Gastrocnemius medialis (tissue), 4 donors: ENCODE measurements at regions not wholly inside any gene's neighbourhood (a gene's known extent, or its start where the extent isn't known, plus 50 kb on each side); places are given as distances from the start of the nearest gene placed in this dataset.

Source experiments
- CTCF ChIP-seq, 5 experiments: fragments of 450-650 bp in 3 of 5; fragments of 200-600 bp in 2 of 5; sonication (generic) in 2 of 5; IDR thresholded peaks in 4 of 5; conservative IDR thresholded peaks in 1 of 5; 1 replicate in 4 of 5; 2 replicates in 1 of 5; pipeline ENCODE4 v1.5.1; 2016 to 2019; ENCODE audit warnings: antibody characterized with exemption in 5 of 5, mild to moderate bottlenecking in 3 of 5, moderate library complexity in 3 of 5
- POLR2A ChIP-seq, 2 donors: fragments of 450-650 bp; IDR thresholded peaks; one replicate each; pipeline ENCODE4 v1.6.1; 2017; ENCODE audit warnings: antibody characterized with exemption in 2 of 2, mild to moderate bottlenecking in 2 of 2, moderate library complexity in 2 of 2

GRCh38 chr7:33725111-33726025 is 180.0 kb upstream of the BMPER start:
- TF ChIP-seq CTCF (IDR thresholded peaks at IDR 0.05 in 4 of 5, conservative IDR thresholded peaks at IDR 0.05 in 1 of 5) (no peak), POLR2A (IDR thresholded peaks at IDR 0.05) (no peak)
